HG02973 (cell line): ENCODE measurements at regions not wholly inside any gene's neighbourhood (a gene's known extent, or its start where the extent isn't known, plus 50 kb on each side); places are given as distances from the start of the nearest gene placed in this dataset.

ENCODE experiments used
- ATAC-seq: cut with Tn5 transposase; IDR thresholded peaks from one replicate; pipeline ENCODE4 v1.9.1; 2021; ENCODE audit warnings: moderate library complexity; ENCODE audit not compliant: unreplicated experiment

- no peak for ATAC-seq
Observed at GRCh38 chr3:83302091-83302490, 1540.6 kb upstream of the GBE1 start.

DNA sequence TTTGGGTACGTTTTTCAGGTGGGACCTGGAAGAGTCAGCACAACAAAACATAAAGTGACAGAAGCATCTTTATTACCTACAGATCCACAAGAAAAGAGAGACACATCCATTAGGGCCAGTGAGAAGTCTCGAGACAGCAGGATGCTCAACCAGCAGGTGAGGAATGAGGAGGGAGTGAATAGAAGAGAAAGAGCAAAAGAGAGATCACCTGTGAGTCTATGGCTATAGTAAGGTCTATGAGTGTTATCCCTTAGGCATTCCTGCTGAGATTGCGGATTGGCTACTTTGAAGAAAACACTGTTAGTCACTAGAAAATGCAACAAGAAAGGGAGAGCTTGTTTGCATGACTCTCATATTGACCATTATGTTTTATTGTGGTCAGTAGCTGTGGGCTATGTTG is 1556.2 kb upstream of the GBE1 start:
- no peak for ATAC-seq

GRCh38 chr3:83320726-83321125 is 1559.3 kb upstream of the GBE1 start:
- no peak for ATAC-seq

DNA sequence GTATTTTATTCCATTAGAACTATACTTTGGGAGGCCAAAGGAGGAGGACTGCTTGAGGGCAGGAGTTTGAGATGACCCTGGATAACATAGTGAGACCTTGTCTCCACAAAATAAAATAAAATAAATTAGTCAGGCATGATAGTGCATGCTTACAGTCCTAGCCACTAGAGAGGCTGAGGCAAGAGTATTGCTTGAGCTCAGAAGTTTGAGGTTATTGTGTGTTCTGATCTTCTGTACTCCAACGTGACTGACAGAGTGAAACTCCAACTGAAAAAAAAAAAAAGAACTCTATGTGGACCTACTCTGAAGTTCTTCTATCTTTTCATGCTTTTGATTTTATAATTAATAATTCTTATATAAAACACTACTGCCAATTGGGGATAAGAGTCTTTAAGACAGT is 1560.0 kb upstream of the GBE1 start:
- ATAC-seq: no peak

GRCh38 chr3:83321891-83322290 is 1560.4 kb upstream of the GBE1 start:
- ATAC-seq: no peak

DNA sequence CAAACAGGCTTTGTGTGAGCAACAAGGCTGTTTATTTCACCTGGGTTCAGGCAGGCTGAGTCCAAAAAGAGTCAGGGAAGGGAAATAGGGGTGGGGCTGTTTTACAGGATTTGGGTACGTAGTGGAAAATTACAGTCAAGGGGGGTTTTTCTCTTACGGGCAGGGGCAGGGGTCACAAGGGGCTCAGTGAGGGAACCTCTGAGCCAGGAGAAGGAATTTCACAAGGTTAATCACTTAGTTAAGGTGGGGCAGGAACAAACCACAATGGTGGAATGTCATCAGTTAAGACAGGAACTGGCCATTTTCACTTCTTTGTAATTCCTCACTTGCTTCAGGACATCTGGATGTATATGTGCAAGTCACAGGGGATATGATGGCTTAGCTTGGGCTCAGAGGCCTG is 1592.8 kb upstream of the GBE1 start:
- no peak for ATAC-seq

GRCh38 chr3:83393276-83393675 is 1565.5 kb upstream of the CADM2 start:
- no peak for ATAC-seq

GRCh38 chr3:83403927-83404326 is 1554.9 kb upstream of the CADM2 start:
- no peak for ATAC-seq

DNA sequence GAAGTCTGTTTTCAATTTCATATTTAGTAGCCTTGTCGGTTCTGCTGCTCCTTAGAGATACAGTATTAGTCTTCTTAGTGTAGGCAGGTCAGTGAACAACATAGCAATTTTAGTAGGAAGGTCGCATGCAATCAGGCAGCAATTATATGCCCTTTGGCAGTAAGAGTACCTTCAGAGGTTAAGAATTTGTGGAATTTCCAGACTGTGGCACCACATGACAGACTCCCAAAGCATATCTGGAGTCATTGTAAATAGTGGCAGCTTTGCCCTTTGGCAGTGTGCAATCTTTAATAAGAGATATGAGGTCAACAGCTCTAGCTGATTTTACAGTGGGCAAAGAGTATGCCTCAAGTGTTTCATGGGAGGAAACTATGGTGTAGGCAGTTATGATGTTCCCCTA is 1532.5 kb upstream of the CADM2 start:
- no peak for ATAC-seq

DNA sequence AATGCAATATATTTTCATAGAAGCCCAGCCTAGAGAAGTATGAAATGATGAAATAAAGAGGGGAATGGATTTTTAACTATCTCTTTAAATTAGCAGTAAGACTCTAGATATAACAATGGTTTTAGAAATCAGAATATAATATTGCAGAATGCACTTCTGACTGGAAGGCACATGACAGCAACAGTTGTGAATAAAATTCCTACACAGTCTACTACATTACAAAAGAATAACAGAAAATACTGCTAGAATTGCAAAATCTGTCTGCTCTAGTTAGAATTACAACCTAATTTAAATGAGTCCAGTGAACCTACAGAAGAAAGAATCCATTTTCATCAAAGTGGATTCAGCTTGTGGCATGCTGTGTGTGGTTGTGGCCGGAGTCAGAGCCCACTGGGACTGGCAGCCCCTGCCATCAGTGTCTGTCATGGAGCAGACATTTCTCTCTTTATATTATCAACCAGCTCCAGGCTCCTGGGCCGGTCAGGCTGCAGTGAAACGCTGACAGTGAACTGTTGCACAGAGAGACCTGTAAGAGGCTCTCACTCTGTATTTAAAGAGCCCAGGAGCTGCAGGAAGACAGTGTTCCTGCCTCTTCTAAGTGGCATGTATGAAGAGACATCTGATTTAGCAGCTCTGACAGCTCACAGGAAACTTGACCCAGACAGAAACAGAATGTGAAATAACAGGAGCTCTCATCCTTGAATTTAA is 1523.8 kb upstream of the CADM2 start:
- ATAC-seq: no peak

GRCh38 chr3:83438188-83438587 is 1520.6 kb upstream of the CADM2 start:
- ATAC-seq: no peak

GRCh38 chr3:83453056-83453455 is 1505.7 kb upstream of the CADM2 start:
- no peak for ATAC-seq

GRCh38 chr3:83454353-83454752 is 1504.4 kb upstream of the CADM2 start:
- no peak for ATAC-seq

DNA sequence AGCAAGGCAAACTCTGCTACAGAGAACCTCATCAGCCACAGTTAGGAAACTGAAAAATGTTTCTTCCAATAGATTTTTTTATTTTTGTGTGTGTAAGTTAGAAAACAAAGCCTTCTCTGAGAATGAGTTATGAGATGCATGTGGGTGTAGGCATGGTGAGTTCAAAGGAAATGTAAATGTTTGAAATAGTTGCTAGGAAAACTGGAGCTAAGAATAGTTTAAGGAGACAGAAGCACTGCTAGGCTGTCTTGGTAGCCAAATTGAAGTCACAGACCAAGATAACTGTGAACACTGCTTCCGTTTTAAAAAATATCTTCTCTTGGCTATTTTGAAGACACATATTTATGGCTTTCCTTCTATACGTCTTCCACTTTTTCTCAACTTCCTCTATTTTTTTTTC is 1501.2 kb upstream of the CADM2 start:
- no peak for ATAC-seq

GRCh38 chr3:83460052-83460451 is 1498.7 kb upstream of the CADM2 start:
- ATAC-seq: no peak

DNA sequence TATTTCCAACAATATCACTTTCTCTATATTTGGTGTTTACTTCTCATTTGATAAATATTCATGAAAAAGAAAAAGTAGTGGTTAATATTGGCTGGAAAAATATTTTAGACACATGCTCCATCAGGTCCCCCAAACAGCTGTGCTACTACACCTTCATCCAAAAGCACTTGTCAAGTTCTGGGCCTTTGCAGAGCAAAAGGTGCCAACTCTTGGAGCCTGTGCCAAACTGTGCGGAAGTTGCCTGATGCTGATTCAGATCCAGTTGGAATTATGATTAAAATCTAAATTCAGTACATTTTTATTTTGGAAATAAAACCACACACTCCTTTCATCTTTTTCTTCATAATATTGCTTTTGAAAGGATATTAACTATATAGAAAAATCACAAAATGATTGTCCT is 1497.4 kb upstream of the CADM2 start:
- no peak for ATAC-seq

DNA sequence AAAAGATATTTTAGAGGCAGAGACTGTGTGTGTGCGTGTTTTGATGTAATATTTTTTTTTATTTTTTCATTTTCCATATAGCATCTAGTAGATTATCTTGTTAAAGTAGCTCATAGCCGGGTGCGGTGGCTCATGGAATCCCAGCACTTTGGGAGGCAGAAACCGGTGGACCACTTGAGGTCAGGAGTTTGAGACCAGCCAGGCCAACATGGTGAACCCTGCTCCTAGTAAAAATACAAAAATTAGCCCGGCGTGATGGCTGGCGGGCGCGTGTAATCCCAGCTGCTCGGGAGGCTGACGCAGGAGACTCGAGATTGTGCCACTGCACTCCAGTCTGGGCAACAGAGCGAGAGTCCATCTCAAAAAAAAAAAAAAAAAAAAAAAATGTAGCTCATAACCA is 1481.2 kb upstream of the CADM2 start:
- ATAC-seq: no peak

DNA sequence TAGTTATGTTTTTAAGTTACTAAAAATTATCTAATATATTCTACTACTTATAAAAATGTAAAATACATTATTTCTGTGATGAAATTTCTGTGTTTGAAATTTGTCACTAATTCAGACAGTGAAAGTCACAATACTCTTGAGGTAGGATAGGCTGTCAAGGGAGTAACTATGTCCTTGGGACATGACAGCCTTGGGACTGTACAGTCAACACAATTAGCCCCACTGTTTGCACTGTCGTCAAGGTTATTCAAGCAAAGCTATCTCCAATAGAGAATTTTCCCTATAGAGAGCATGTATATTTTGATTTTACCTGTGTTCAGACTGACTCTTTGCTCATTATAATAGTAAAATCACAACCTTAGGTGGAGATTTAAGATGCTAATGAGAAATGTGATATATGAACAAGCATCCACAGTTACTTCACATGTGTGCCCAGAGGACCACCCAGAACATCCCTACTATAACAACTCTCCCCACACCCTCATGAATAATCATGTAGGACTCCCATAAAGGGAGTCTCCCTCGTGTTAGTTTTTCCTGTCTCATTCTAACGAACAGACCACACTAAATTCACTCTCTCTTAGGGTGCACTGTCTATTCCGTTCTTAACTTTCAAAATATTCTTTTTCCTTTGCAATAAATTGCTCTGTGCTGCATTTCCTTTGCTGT is 1476.3 kb upstream of the CADM2 start:
- no peak for ATAC-seq

DNA sequence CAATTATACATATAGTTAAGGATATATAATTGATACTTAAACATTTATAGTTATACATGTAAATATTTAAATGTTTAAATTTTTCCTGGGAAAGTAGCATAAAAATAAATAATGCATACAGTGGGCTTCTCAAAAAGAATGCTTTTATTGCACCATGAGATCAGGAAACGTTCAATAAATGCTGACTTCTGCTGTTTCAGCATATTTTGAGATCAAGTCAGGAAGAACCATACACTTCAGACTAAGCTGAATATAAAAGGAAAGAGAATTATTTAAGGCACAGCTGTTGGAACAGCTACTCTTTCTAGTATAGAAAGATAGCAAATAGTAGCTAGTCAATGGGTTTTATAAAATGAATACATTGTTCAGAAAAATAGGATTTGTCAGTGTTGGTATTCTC is 1462.3 kb upstream of the CADM2 start:
- no peak for ATAC-seq

DNA sequence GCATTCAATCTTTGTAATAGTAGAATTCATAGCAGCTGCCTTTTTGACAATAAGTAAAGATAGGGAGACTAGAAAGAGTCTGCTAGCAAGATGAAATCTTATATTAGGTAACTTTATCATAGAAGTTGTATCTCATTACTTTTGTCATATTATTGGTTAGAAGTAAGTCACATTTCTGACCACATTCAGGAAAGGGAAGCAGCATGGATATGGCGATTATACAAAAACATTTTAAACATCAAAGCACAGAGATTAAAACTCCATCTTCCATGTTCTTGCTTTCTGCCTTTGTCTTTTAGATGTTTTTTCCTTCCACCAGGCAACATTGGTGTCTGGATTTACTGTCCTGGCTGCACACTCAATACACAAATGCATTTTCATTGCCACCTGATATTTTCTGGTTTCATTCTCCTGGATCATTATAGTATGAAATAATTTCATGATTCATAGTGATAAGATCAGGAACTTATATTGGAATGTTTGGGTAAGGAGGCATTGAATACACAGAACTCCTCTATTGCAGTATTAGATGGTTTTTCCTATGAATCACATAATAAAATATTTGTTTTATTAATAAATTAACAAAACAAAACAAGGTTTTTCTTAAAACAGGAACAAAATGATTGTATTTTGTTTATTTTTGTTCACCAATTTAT is 1460.3 kb upstream of the CADM2 start:
- no peak for ATAC-seq

GRCh38 chr3:83500422-83500821 is 1458.4 kb upstream of the CADM2 start:
- ATAC-seq: no peak

GRCh38 chr3:83500931-83501330 is 1457.9 kb upstream of the CADM2 start:
- ATAC-seq: no peak
